PC-3 (cell line): ENCODE measurements at regions not wholly inside any gene's neighbourhood (a gene's known extent, or its start where the extent isn't known, plus 50 kb on each side); places are given as distances from the start of the nearest gene placed in this dataset.

Experiments used
- ATAC-seq: fragments of 200-7000 bp; cut with Tn5 transposase; 2 replicates; pipeline ENCODE4 v1.9.1; 2020; ENCODE audit warnings: mild to moderate bottlenecking, moderate library complexity
- BruUV-seq: library from RNA; stranded (reverse); fragments of 400-500 nt; replicated peaks from 2 replicates; lab custom pipeline; 2021; lab: Mats Ljungman, UMichigan
- CTCF ChIA-PET: fragments of 300-600 bp; sonication (Branson Sonifier 250); formaldehyde crosslinking; loops from one replicate; lab custom pipeline; 2022; ENCODE audit warnings: antibody characterized with exemption; lab: Charles Lee
- POLR2A ChIA-PET: fragments of 300-600 bp; sonication (Branson Sonifier 250); formaldehyde crosslinking; loops from one replicate; lab custom pipeline; 2022; ENCODE audit warnings: antibody characterized with exemption; ENCODE audit not compliant: unreplicated experiment; lab: Charles Lee
- DNase-seq: peaks from one replicate; pipeline ENCODE4 v3.0.0-alpha.2; 2015
- H2AFZ ChIP-seq: fragments of 300-600 bp; sonication (generic); 2 replicates; pipeline ENCODE4 v1.6.0; 2016; ENCODE audit warnings: antibody characterized with exemption, low read length
- H3F3A ChIP-seq: fragments of 300-600 bp; sonication (generic); one replicate; pipeline ENCODE4 v1.6.0; 2017; ENCODE audit warnings: antibody characterized with exemption, low read length, control low read depth, mild to moderate bottlenecking; ENCODE audit not compliant: unreplicated experiment
- H3K27ac ChIP-seq: fragments of 300-600 bp; sonication (generic); 2 replicates; pipeline ENCODE4 v1.5.1; 2016; ENCODE audit warnings: mild to moderate bottlenecking, low read length
- H3K27me3 ChIP-seq: fragments of 300-600 bp; sonication (generic); 2 replicates; pipeline ENCODE4 v1.6.1; 2016; ENCODE audit warnings: low read length, mixed read lengths
- H3K36me3 ChIP-seq: fragments of 300-600 bp; sonication (generic); 2 replicates; pipeline ENCODE4 v1.6.1; 2016; ENCODE audit warnings: low read depth, mixed run types, low read length, mixed read lengths
- H3K4me1 ChIP-seq: fragments of 300-600 bp; sonication (generic); 2 replicates; pipeline ENCODE4 v1.5.1; 2016; ENCODE audit warnings: low read length; ENCODE audit not compliant: insufficient read depth
- H3K4me2 ChIP-seq: fragments of 300-600 bp; sonication (generic); 2 replicates; pipeline ENCODE4 v1.6.0; 2016; ENCODE audit warnings: low read length
- H3K4me3 ChIP-seq: fragments of 300-600 bp; sonication (generic); 2 replicates; pipeline ENCODE4 v1.5.1; 2016; ENCODE audit warnings: mild to moderate bottlenecking, low read length, mixed read lengths
- H3K79me2 ChIP-seq: fragments of 300-600 bp; sonication (generic); 2 replicates; pipeline ENCODE4 v1.6.1; 2017; ENCODE audit warnings: low read length, mixed read lengths
- H3K9ac ChIP-seq: fragments of 300-600 bp; sonication (generic); 2 replicates; pipeline ENCODE4 v1.6.0; 2016; ENCODE audit warnings: mild to moderate bottlenecking, low read length
- H3K9me2 ChIP-seq: fragments of 300-600 bp; sonication (generic); replicated peaks from 2 replicates; pipeline ENCODE4 v1.6.1; 2016; ENCODE audit warnings: mixed run types, low read length, mixed read lengths
- H3K9me3 ChIP-seq: fragments of 300-600 bp; sonication (generic); 2 replicates; pipeline ENCODE4 v1.6.1; 2016; ENCODE audit warnings: low read length, mixed read lengths
- H4K20me1 ChIP-seq: fragments of 300-600 bp; sonication (generic); 2 replicates; pipeline ENCODE4 v1.6.1; 2016; ENCODE audit warnings: low read length, mixed read lengths
- CTCF ChIP-seq: fragments of 300-600 bp; sonication (generic); conservative IDR thresholded peaks from 2 replicates; pipeline ENCODE4 v1.5.1; 2017; ENCODE audit warnings: antibody characterized with exemption, low read depth, mild to moderate bottlenecking, low read length
- EZH2 ChIP-seq: fragments of 300-600 bp; sonication (generic); IDR thresholded peaks from one replicate; pipeline ENCODE4 v1.6.1; 2017; ENCODE audit warnings: antibody characterized with exemption, mild to moderate bottlenecking, low read length; ENCODE audit not compliant: unreplicated experiment
- EZH2phosphoT487 ChIP-seq: fragments of 300-600 bp; sonication (generic); IDR thresholded peaks from 2 replicates; pipeline ENCODE4 v1.6.1; 2018; ENCODE audit warnings: mild to moderate bottlenecking, antibody characterized with exemption, low read length, borderline replicate concordance
- intact Hi-C: fragments of 100-400 bp; cut with micrococcal nuclease; formaldehyde crosslinking; loops from 2 replicates; pipeline ENCODE4 v1.9.0; 2023

GRCh38 chrX:22430701-22431100 is 158.0 kb downstream of the CBLL2 start:
- no peaks in the 10 kb centered on the region for H3K9me3 ChIP-seq
- no peak overlapping the region for H3K4me3 ChIP-seq
- no peak overlapping the region for H3K27ac ChIP-seq
- CTCF ChIA-PET, result no interaction called here
- DNase-seq, result no peak
- POLR2A ChIA-PET, result no interaction called here
- intact Hi-C loops, result no loop called here
- TF ChIP-seq EZH2, result no peak
- no peak for TF ChIP-seq EZH2phosphoT487
- no peak for TF ChIP-seq CTCF
- no peaks in the 10 kb centered on the region for H3K79me2 ChIP-seq
- H3F3A ChIP-seq, result no peaks in the 10 kb centered on the region
- no peaks in the 10 kb centered on the region for H4K20me1 ChIP-seq
- no peak overlapping the region for H2AFZ ChIP-seq
- H3K27me3 ChIP-seq, result no peaks in the 10 kb centered on the region
- H3K4me1 ChIP-seq, result no peaks in the 10 kb centered on the region
- no peaks in the 10 kb centered on the region for H3K36me3 ChIP-seq
- H3K9me2 ChIP-seq, result no peaks in the 10 kb centered on the region
- H3K9ac ChIP-seq, result no peak overlapping the region
- H3K4me2 ChIP-seq, result no peak overlapping the region
- BruUV-seq, result no TSS peak
- ATAC-seq, result no peak

- BruUV-seq, result no TSS peak
- ChIA-PET CTCF (no interaction called here), POLR2A (interaction anchor here (0.6 kb wide), 1 partner anchor 252 kb away, joined by 3 read pairs; no protein-coding TSS in a partner anchor)
- H3K4me1 ChIP-seq, result no peaks in the 10 kb centered on the region
- H3K79me2 ChIP-seq, result no peaks in the 10 kb centered on the region
- no peak overlapping the region for H2AFZ ChIP-seq
- H3K36me3 ChIP-seq, result no peaks in the 10 kb centered on the region
- H3F3A ChIP-seq, result no peaks in the 10 kb centered on the region
- H3K4me3 ChIP-seq, result no peak overlapping the region
- intact Hi-C loops, result no loop called here
- no peaks in the 10 kb centered on the region for H3K9me3 ChIP-seq
- TF ChIP-seq CTCF (no peak), EZH2phosphoT487 (no peak), EZH2 (no peak)
- DNase-seq (no peak), ATAC-seq (no peak)
- H3K9ac ChIP-seq, result no peak overlapping the region
- no peaks in the 10 kb centered on the region for H4K20me1 ChIP-seq
- H3K27ac ChIP-seq, result no peak overlapping the region
- H3K4me2 ChIP-seq, result no peak overlapping the region
- H3K27me3 ChIP-seq, result no peaks in the 10 kb centered on the region
- no peaks in the 10 kb centered on the region for H3K9me2 ChIP-seq
Measured at GRCh38 chrX:22433292-22434070, 160.8 kb downstream of the CBLL2 start.

GRCh38 chrX:22445880-22446279 is 173.2 kb downstream of the CBLL2 start:
- Histone ChIP-seq H3K9me3 (no peaks in the 10 kb centered on the region), H3K79me2 (no peaks in the 10 kb centered on the region), H3K27ac (no peak overlapping the region), H3K27me3 (no peaks in the 10 kb centered on the region), H3K4me3 (no peak overlapping the region), H3F3A (no peaks in the 10 kb centered on the region), H3K4me2 (no peak overlapping the region), H3K4me1 (no peaks in the 10 kb centered on the region), H2AFZ (no peak overlapping the region), H3K36me3 (no peaks in the 10 kb centered on the region), H3K9ac (no peak overlapping the region), H3K9me2 (no peaks in the 10 kb centered on the region), H4K20me1 (no peaks in the 10 kb centered on the region)
- TF ChIP-seq CTCF (no peak), EZH2phosphoT487 (no peak), EZH2 (no peak)
- ChIA-PET POLR2A (no interaction called here), CTCF (no interaction called here)
- DNase-seq (no peak), ATAC-seq (no peak)
- intact Hi-C loops, result no loop called here
- BruUV-seq, result no TSS peak
